PC-3 (cell line): ENCODE measurements at regions not wholly inside any gene's neighbourhood (a gene's known extent, or its start where the extent isn't known, plus 50 kb on each side); places are given as distances from the start of the nearest gene placed in this dataset.

Experiments used
- ATAC-seq: fragments of 200-7000 bp; cut with Tn5 transposase; 2 replicates; pipeline ENCODE4 v1.9.1; 2020; ENCODE audit warnings: mild to moderate bottlenecking, moderate library complexity
- BruUV-seq: library from RNA; stranded (reverse); fragments of 400-500 nt; replicated peaks from 2 replicates; lab custom pipeline; 2021; lab: Mats Ljungman, UMichigan
- CTCF ChIA-PET: fragments of 300-600 bp; sonication (Branson Sonifier 250); formaldehyde crosslinking; loops from one replicate; lab custom pipeline; 2022; ENCODE audit warnings: antibody characterized with exemption; lab: Charles Lee
- POLR2A ChIA-PET: fragments of 300-600 bp; sonication (Branson Sonifier 250); formaldehyde crosslinking; loops from one replicate; lab custom pipeline; 2022; ENCODE audit warnings: antibody characterized with exemption; ENCODE audit not compliant: unreplicated experiment; lab: Charles Lee
- DNase-seq: peaks from one replicate; pipeline ENCODE4 v3.0.0-alpha.2; 2015
- H2AFZ ChIP-seq: fragments of 300-600 bp; sonication (generic); 2 replicates; pipeline ENCODE4 v1.6.0; 2016; ENCODE audit warnings: antibody characterized with exemption, low read length
- H3F3A ChIP-seq: fragments of 300-600 bp; sonication (generic); one replicate; pipeline ENCODE4 v1.6.0; 2017; ENCODE audit warnings: antibody characterized with exemption, low read length, control low read depth, mild to moderate bottlenecking; ENCODE audit not compliant: unreplicated experiment
- H3K27ac ChIP-seq: fragments of 300-600 bp; sonication (generic); 2 replicates; pipeline ENCODE4 v1.5.1; 2016; ENCODE audit warnings: mild to moderate bottlenecking, low read length
- H3K27me3 ChIP-seq: fragments of 300-600 bp; sonication (generic); 2 replicates; pipeline ENCODE4 v1.6.1; 2016; ENCODE audit warnings: low read length, mixed read lengths
- H3K36me3 ChIP-seq: fragments of 300-600 bp; sonication (generic); 2 replicates; pipeline ENCODE4 v1.6.1; 2016; ENCODE audit warnings: low read depth, mixed run types, low read length, mixed read lengths
- H3K4me1 ChIP-seq: fragments of 300-600 bp; sonication (generic); 2 replicates; pipeline ENCODE4 v1.5.1; 2016; ENCODE audit warnings: low read length; ENCODE audit not compliant: insufficient read depth
- H3K4me2 ChIP-seq: fragments of 300-600 bp; sonication (generic); 2 replicates; pipeline ENCODE4 v1.6.0; 2016; ENCODE audit warnings: low read length
- H3K4me3 ChIP-seq: fragments of 300-600 bp; sonication (generic); 2 replicates; pipeline ENCODE4 v1.5.1; 2016; ENCODE audit warnings: mild to moderate bottlenecking, low read length, mixed read lengths
- H3K79me2 ChIP-seq: fragments of 300-600 bp; sonication (generic); 2 replicates; pipeline ENCODE4 v1.6.1; 2017; ENCODE audit warnings: low read length, mixed read lengths
- H3K9ac ChIP-seq: fragments of 300-600 bp; sonication (generic); 2 replicates; pipeline ENCODE4 v1.6.0; 2016; ENCODE audit warnings: mild to moderate bottlenecking, low read length
- H3K9me2 ChIP-seq: fragments of 300-600 bp; sonication (generic); replicated peaks from 2 replicates; pipeline ENCODE4 v1.6.1; 2016; ENCODE audit warnings: mixed run types, low read length, mixed read lengths
- H3K9me3 ChIP-seq: fragments of 300-600 bp; sonication (generic); 2 replicates; pipeline ENCODE4 v1.6.1; 2016; ENCODE audit warnings: low read length, mixed read lengths
- H4K20me1 ChIP-seq: fragments of 300-600 bp; sonication (generic); 2 replicates; pipeline ENCODE4 v1.6.1; 2016; ENCODE audit warnings: low read length, mixed read lengths
- EZH2 ChIP-seq: fragments of 300-600 bp; sonication (generic); IDR thresholded peaks from one replicate; pipeline ENCODE4 v1.6.1; 2017; ENCODE audit warnings: antibody characterized with exemption, mild to moderate bottlenecking, low read length; ENCODE audit not compliant: unreplicated experiment
- EZH2phosphoT487 ChIP-seq: fragments of 300-600 bp; sonication (generic); IDR thresholded peaks from 2 replicates; pipeline ENCODE4 v1.6.1; 2018; ENCODE audit warnings: mild to moderate bottlenecking, antibody characterized with exemption, low read length, borderline replicate concordance
- intact Hi-C: fragments of 100-400 bp; cut with micrococcal nuclease; formaldehyde crosslinking; loops from 2 replicates; pipeline ENCODE4 v1.9.0; 2023
- TF ChIP-seq, protein P1 (sequence below): fragments of 300-600 bp; sonication (generic); conservative IDR thresholded peaks from 2 replicates; pipeline ENCODE4 v1.5.1; 2017; ENCODE audit warnings: antibody characterized with exemption, low read depth, mild to moderate bottlenecking, low read length

DNA sequence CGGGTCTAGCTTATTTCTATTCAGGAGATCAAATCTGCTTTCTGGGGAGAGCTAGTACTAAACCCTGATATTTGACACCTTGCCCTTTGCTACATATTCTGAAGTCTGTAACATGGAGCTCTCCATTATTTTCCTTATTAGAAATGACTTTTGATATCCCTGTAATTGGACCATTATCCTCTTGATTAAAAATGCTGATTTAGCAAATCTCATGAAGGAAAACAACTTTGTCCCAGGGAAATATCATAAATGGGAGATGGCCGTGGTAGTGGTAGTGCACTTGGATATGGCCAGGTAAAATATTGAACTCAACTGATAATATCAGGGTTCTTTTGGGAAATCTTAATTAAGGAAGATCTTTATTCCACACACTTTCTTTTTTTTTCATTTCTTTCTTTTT is 326.5 kb downstream of the RPRM start:
- DNase-seq (no peak), ATAC-seq (no peak)
- intact Hi-C loops, result no loop called here
- no peak overlapping the region for H3K9ac ChIP-seq
- no peaks in the 10 kb centered on the region for H3K36me3 ChIP-seq
- H3K9me3 ChIP-seq, result no peaks in the 10 kb centered on the region
- H3K4me1 ChIP-seq, result no peaks in the 10 kb centered on the region
- no peaks in the 10 kb centered on the region for H3F3A ChIP-seq
- no peaks in the 10 kb centered on the region for H3K79me2 ChIP-seq
- no TSS peak for BruUV-seq
- ChIA-PET CTCF (no interaction called here), POLR2A (no interaction called here)
- no peaks in the 10 kb centered on the region for H4K20me1 ChIP-seq
- TF ChIP-seq, protein P1, sequence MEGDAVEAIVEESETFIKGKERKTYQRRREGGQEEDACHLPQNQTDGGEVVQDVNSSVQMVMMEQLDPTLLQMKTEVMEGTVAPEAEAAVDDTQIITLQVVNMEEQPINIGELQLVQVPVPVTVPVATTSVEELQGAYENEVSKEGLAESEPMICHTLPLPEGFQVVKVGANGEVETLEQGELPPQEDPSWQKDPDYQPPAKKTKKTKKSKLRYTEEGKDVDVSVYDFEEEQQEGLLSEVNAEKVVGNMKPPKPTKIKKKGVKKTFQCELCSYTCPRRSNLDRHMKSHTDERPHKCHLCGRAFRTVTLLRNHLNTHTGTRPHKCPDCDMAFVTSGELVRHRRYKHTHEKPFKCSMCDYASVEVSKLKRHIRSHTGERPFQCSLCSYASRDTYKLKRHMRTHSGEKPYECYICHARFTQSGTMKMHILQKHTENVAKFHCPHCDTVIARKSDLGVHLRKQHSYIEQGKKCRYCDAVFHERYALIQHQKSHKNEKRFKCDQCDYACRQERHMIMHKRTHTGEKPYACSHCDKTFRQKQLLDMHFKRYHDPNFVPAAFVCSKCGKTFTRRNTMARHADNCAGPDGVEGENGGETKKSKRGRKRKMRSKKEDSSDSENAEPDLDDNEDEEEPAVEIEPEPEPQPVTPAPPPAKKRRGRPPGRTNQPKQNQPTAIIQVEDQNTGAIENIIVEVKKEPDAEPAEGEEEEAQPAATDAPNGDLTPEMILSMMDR, result no peak
- TF ChIP-seq EZH2, result no peak
- no peak for TF ChIP-seq EZH2phosphoT487
- H3K4me2 ChIP-seq, result no peak overlapping the region
- no peaks in the 10 kb centered on the region for H3K9me2 ChIP-seq
- no peak overlapping the region for H3K4me3 ChIP-seq
- H2AFZ ChIP-seq, result no peak overlapping the region
- peaks cover 13% of the 10 kb centered on the region for H3K27me3 ChIP-seq
- no peak overlapping the region for H3K27ac ChIP-seq

DNA sequence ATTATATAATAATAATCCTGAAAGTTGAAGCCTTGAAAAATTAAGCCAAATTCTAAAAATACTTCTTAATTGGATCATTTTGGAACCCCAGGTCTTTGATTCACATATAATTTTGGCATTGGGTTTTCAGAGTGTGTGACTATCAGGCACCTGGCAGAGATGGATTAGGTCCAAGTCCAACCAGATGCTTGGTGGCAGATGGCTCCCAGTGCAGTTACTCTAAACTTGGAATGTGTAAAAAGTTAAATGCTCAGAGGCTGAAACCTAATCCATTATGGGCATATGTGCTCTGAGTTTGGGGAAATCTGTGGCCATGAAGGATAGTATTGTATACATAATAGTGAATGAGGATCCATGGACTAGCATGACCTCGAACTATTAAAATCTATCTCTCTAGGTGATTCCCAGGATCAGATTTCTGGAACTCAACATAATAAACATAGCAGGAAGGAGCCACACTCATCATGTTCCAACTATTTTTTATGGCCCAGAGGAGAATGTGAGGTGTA is 333.0 kb downstream of the RPRM start:
- Histone ChIP-seq H4K20me1 (no peaks in the 10 kb centered on the region), H3K36me3 (no peaks in the 10 kb centered on the region), H2AFZ (no peak overlapping the region), H3K4me2 (no peak overlapping the region), H3K4me3 (no peak overlapping the region), H3K9ac (no peak overlapping the region), H3K4me1 (no peaks in the 10 kb centered on the region), H3K9me3 (no peaks in the 10 kb centered on the region), H3K27me3 (peaks cover 42% of the 10 kb centered on the region), H3K27ac (no peak overlapping the region), H3F3A (no peaks in the 10 kb centered on the region), H3K79me2 (no peaks in the 10 kb centered on the region), H3K9me2 (no peaks in the 10 kb centered on the region)
- DNase-seq (no peak), ATAC-seq (no peak)
- CTCF ChIA-PET, result no interaction called here
- intact Hi-C loops, result no loop called here
- BruUV-seq, result no TSS peak
- TF ChIP-seq EZH2phosphoT487, result no peak
- TF ChIP-seq, protein P1, result no peak
- no peak for TF ChIP-seq EZH2
- POLR2A ChIA-PET, result no interaction called here

DNA sequence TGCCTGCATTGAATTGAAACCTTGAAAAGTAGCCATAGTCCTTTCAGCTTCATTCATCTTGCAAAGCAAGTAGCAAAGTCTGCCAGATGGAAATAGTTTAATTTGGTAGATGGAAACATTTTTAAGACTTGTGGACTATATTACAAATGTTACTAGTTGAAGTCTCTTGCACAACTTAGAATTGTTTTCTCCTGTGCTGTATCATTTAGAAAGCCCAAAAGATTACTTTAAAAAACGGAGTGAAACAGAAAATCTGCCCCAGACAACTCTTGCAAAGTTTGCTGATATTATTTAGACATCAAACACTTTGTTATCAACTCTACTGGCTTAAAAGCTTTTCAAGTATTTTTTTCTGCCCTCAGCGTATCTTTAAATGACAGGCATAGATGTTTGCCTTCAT is 335.0 kb downstream of the RPRM start:
- Histone ChIP-seq H3K36me3 (no peaks in the 10 kb centered on the region), H3K9me2 (no peaks in the 10 kb centered on the region), H3K27ac (no peak overlapping the region), H3K4me2 (no peak overlapping the region), H2AFZ (no peak overlapping the region), H4K20me1 (no peaks in the 10 kb centered on the region), H3K9me3 (no peaks in the 10 kb centered on the region), H3K79me2 (no peaks in the 10 kb centered on the region), H3F3A (no peaks in the 10 kb centered on the region), H3K9ac (no peak overlapping the region), H3K4me3 (no peak overlapping the region), H3K4me1 (no peaks in the 10 kb centered on the region), H3K27me3 (peaks cover 42% of the 10 kb centered on the region)
- TF ChIP-seq EZH2 (no peak), EZH2phosphoT487 (no peak)
- TF ChIP-seq, protein P1, result no peak
- ChIA-PET POLR2A (no interaction called here), CTCF (no interaction called here)
- no TSS peak for BruUV-seq
- DNase-seq (no peak), ATAC-seq (no peak)
- intact Hi-C loops, result no loop called here
